ENCODE measurements at regions not wholly inside any gene's neighbourhood (a gene's known extent, or its start where the extent isn't known, plus 50 kb on each side); places are given as distances from the start of the nearest gene placed in this dataset.

DNA sequence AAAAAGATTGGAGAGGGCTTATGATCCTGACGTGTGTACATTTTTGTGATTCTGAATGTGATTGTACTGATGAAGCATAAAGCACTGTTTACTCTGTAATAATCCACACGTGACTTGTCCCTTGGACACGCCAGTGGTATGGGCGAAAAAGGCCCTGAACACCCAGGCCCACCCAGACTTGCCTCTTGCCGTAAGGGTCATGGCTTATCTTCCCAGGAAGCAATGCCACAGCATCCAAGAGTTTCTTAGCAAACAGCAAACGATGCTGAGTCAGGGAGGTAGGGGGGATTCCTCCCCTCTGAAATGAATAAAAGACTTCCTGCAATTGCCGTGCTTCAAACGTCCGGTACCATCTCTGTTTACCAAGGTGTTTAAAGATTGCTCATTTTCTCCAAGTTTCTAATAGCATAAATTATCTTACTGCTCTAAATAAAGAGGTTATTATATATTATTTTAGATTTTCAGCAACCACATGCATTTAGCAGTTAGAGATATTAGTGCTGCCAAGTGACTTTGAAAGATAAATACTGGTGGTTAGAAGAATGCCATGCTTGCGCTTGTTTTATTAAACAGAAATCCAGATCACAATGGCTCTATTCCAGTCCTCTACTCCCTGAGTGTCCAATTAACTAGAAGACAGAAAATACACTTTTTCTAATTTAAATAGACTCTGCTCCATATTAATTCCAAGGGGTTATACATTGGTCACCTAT is 212.8 kb upstream of the CST7 start:
- TF ChIP-seq ZNF274 (IDR thresholded peaks at IDR 0.05; ENCODE audit: low read depth, low read length) (no peak), YY1 (IDR thresholded peaks at IDR 0.05; ENCODE audit: insufficient read depth, insufficient read length) (no peak), SUZ12 (IDR thresholded peaks at IDR 0.05; ENCODE audit: extremely low read depth, insufficient read depth, insufficient read length) (no peak)

Measured in NT2/D1 (cell line).